DOHH2 (cell line): ENCODE measurements at regions not wholly inside any gene's neighbourhood (a gene's known extent, or its start where the extent isn't known, plus 50 kb on each side); places are given as distances from the start of the nearest gene placed in this dataset.
A peak's percentile ranks its signal among the peaks of the same experiment; 100 is the strongest.

Source experiments
- H3F3A ChIP-seq: fragments of 200-600 bp; sonication (generic), shearing (Covaris generic); 2 replicates; pipeline ENCODE4 v1.6.0; 2016; ENCODE audit warnings: antibody characterized with exemption, mild to moderate bottlenecking; ENCODE audit not compliant: control insufficient read depth, insufficient read depth
- H3K27ac ChIP-seq: fragments of 200-600 bp; sonication (generic); 2 replicates; pipeline ENCODE4 v1.5.1; 2014; ENCODE audit warnings: low read depth, mild to moderate bottlenecking, low read length, moderate library complexity
- H3K27me3 ChIP-seq: fragments of 200-600 bp; sonication (generic); 2 replicates; pipeline ENCODE4 v1.6.1; 2014; ENCODE audit warnings: mild to moderate bottlenecking, low read length, mixed read lengths; ENCODE audit not compliant: control insufficient read depth
- H3K36me3 ChIP-seq: fragments of 200-600 bp; sonication (generic); 2 replicates; pipeline ENCODE4 v1.6.1; 2014; ENCODE audit warnings: mild to moderate bottlenecking, low read length, moderate library complexity, mixed read lengths; ENCODE audit not compliant: control insufficient read depth
- H3K4me1 ChIP-seq: fragments of 200-600 bp; sonication (generic); 2 replicates; pipeline ENCODE4 v1.6.1; 2014; ENCODE audit warnings: mild to moderate bottlenecking, low read length, mixed read lengths; ENCODE audit not compliant: control insufficient read depth
- H3K4me2 ChIP-seq: fragments of 200-600 bp; sonication (generic); 2 replicates; pipeline ENCODE4 v1.6.0; 2014; ENCODE audit warnings: mild to moderate bottlenecking, low read length, moderate library complexity
- H3K4me3 ChIP-seq: fragments of 200-600 bp; sonication (generic); 2 replicates; pipeline ENCODE4 v1.5.1; 2014; ENCODE audit warnings: mild to moderate bottlenecking, low read length, mixed read lengths
- H3K79me2 ChIP-seq: fragments of 200-600 bp; sonication (generic); 2 replicates; pipeline ENCODE4 v1.6.1; 2014; ENCODE audit warnings: mild to moderate bottlenecking, low read length, mixed read lengths; ENCODE audit not compliant: control insufficient read depth
- H3K9me2 ChIP-seq: fragments of 200-600 bp; sonication (generic); replicated peaks from 2 replicates; pipeline ENCODE4 v1.6.1; 2014; ENCODE audit warnings: mild to moderate bottlenecking, low read length, mixed read lengths; ENCODE audit not compliant: control insufficient read depth
- H3K9me3 ChIP-seq: fragments of 200-600 bp; sonication (generic); 2 replicates; pipeline ENCODE4 v1.6.1; 2014; ENCODE audit warnings: antibody characterized with exemption, low read length, mixed read lengths; ENCODE audit not compliant: control insufficient read depth, insufficient read depth
- H4K20me1 ChIP-seq: fragments of 200-600 bp; sonication (generic); 2 replicates; pipeline ENCODE4 v1.6.0; 2014; ENCODE audit warnings: low read depth, mild to moderate bottlenecking, antibody characterized with exemption, low read length, moderate library complexity; ENCODE audit not compliant: control insufficient read depth, insufficient read depth
- EZH2phosphoT487 ChIP-seq: fragments of 200-600 bp; sonication (generic); IDR thresholded peaks from 2 replicates; pipeline ENCODE4 v1.6.1; 2017; ENCODE audit warnings: borderline replicate concordance, mild to moderate bottlenecking, antibody characterized with exemption, low read length, moderate library complexity, mixed read lengths
- TF ChIP-seq, protein P1 (sequence below): fragments of 200-600 bp; sonication (generic); IDR thresholded peaks from one replicate; pipeline ENCODE4 v1.5.1; 2014; ENCODE audit warnings: antibody characterized with exemption, mild to moderate bottlenecking, low read depth, low read length; ENCODE audit not compliant: poor library complexity, severe bottlenecking

DNA sequence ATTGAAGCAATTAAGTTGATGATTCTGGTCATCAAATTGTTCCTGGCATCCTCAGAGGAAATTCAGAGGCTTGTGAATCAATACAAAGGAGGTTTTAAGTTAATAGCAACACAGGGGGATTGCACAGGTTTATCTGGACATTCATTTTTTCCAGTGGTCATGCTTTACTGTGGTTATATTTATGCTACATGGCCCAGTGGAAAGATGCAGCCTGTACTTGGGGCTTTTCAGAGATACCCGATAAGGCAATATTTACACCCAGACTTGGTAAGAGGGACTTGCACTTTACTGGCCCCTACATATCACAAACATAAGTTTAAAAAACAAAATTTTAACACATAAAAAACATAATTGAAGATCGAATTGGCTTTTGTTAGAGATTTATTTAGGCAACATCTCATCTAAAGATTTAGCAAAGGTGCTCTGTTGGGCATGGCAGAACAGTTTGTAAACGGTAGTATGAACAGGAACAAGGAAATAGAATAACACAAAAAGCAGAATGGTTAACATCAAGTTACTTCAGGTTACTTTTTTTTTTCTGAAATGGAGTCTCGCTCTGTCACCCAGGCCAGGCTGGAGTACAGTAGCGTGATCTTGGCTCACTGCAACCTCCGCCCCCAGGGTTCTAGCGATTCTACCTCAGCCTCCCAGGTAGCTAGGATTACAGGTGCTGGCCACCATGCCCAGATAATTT lies 49.7 kb upstream of the GLDC start:
- peak overlapping the region; percentile 14; the same call in 1 of the 2 replicates for H3K4me2 ChIP-seq
- H3K4me3 ChIP-seq = no peak overlapping the region
- H3K27ac ChIP-seq = no peak overlapping the region
- H3K9me2 ChIP-seq = no peaks in the 10 kb centered on the region
- H3K4me1 ChIP-seq = peaks cover 52% of the 10 kb centered on the region
- H3K27me3 ChIP-seq = no peaks in the 10 kb centered on the region
- no peaks in the 10 kb centered on the region for H3K9me3 ChIP-seq
- TF ChIP-seq EZH2phosphoT487 = no peak
- TF ChIP-seq, protein P1, sequence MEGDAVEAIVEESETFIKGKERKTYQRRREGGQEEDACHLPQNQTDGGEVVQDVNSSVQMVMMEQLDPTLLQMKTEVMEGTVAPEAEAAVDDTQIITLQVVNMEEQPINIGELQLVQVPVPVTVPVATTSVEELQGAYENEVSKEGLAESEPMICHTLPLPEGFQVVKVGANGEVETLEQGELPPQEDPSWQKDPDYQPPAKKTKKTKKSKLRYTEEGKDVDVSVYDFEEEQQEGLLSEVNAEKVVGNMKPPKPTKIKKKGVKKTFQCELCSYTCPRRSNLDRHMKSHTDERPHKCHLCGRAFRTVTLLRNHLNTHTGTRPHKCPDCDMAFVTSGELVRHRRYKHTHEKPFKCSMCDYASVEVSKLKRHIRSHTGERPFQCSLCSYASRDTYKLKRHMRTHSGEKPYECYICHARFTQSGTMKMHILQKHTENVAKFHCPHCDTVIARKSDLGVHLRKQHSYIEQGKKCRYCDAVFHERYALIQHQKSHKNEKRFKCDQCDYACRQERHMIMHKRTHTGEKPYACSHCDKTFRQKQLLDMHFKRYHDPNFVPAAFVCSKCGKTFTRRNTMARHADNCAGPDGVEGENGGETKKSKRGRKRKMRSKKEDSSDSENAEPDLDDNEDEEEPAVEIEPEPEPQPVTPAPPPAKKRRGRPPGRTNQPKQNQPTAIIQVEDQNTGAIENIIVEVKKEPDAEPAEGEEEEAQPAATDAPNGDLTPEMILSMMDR = no peak
- peaks cover 4% of the 10 kb centered on the region; the same call in 1 of the 2 replicates for H3K79me2 ChIP-seq
- H3K36me3 ChIP-seq = no peaks in the 10 kb centered on the region
- H4K20me1 ChIP-seq = no peaks in the 10 kb centered on the region
- peaks cover 27% of the 10 kb centered on the region for H3F3A ChIP-seq
